Colonic mucosa (tissue), 4 donors: ENCODE measurements at regions not wholly inside any gene's neighbourhood (a gene's known extent, or its start where the extent isn't known, plus 50 kb on each side); places are given as distances from the start of the nearest gene placed in this dataset.

Experiments used
- DNase-seq: peaks from one replicate; pipeline ENCODE4 v3.0.0-alpha.2; 2020
- H3K27ac ChIP-seq: fragments of 200-600 bp; one replicate; pipeline ENCODE4 v1.8.0; 2021
- H3K27me3 ChIP-seq: fragments of 200-600 bp; one replicate; pipeline ENCODE4 v1.8.0; 2021
- H3K36me3 ChIP-seq: fragments of 200-600 bp; one replicate; pipeline ENCODE4 v1.8.0; 2021
- H3K4me1 ChIP-seq: fragments of 200-600 bp; one replicate; pipeline ENCODE4 v1.8.0; 2021; ENCODE audit warnings: mild to moderate bottlenecking
- H3K4me3 ChIP-seq: fragments of 200-600 bp; one replicate; pipeline ENCODE4 v1.8.0; 2021
- H3K9ac ChIP-seq, 2 donors: one replicate each; pipeline ENCODE4 v1.7.0; 2013; ENCODE audit warnings: control low read depth in 2 of 2, low read depth in 2 of 2, low read length in 2 of 2
- H3K9me3 ChIP-seq: fragments of 200-600 bp; one replicate; pipeline ENCODE4 v1.8.0; 2021
- intact Hi-C: fragments of 100-400 bp; cut with DNase I; formaldehyde crosslinking; loops from one replicate; pipeline ENCODE4 v1.14.1; 2022
- TF ChIP-seq, protein P1 (sequence below): fragments of 200-600 bp; IDR thresholded peaks from one replicate; pipeline ENCODE4 v1.8.0; 2022; ENCODE audit warnings: antibody characterized with exemption, mild to moderate bottlenecking
- donor health status: healthy.
- donor health status: DM: no; HTN: no; CAD: no.
- donor health status: DM: no; HTN: no; CAD: no.

DNA sequence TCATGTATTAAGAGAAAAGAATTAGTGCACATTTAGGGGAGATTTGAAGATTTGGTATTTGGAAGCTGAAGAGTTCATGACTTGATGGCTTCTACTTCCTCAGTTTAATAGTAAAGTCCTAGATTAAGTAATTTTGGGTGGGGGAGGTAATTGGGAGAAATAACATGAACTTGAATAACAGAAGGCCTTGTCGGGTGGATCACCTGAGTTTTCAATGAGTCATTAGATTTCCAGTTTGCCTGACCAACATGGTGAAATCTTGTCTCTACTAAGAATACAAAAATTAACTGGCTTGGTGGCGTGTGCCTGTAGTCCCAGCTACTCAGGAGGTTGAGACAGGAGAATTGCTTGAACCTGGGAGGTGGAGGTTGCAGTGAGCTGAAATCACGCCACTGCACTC is 181.0 kb downstream of the GJA1 start:
- no peaks in the 10 kb centered on the region for H3K4me1 ChIP-seq
- H3K9me3 ChIP-seq = no peaks in the 10 kb centered on the region
- TF ChIP-seq, protein P1, sequence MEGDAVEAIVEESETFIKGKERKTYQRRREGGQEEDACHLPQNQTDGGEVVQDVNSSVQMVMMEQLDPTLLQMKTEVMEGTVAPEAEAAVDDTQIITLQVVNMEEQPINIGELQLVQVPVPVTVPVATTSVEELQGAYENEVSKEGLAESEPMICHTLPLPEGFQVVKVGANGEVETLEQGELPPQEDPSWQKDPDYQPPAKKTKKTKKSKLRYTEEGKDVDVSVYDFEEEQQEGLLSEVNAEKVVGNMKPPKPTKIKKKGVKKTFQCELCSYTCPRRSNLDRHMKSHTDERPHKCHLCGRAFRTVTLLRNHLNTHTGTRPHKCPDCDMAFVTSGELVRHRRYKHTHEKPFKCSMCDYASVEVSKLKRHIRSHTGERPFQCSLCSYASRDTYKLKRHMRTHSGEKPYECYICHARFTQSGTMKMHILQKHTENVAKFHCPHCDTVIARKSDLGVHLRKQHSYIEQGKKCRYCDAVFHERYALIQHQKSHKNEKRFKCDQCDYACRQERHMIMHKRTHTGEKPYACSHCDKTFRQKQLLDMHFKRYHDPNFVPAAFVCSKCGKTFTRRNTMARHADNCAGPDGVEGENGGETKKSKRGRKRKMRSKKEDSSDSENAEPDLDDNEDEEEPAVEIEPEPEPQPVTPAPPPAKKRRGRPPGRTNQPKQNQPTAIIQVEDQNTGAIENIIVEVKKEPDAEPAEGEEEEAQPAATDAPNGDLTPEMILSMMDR = no peak
- H3K9ac ChIP-seq = no peak overlapping the region
- H3K4me3 ChIP-seq = no peak overlapping the region
- no peaks in the 10 kb centered on the region for H3K36me3 ChIP-seq
- H3K27me3 ChIP-seq = no peaks in the 10 kb centered on the region
- intact Hi-C loops = no loop called here
- DNase-seq = no peak
- no peak overlapping the region for H3K27ac ChIP-seq

DNA sequence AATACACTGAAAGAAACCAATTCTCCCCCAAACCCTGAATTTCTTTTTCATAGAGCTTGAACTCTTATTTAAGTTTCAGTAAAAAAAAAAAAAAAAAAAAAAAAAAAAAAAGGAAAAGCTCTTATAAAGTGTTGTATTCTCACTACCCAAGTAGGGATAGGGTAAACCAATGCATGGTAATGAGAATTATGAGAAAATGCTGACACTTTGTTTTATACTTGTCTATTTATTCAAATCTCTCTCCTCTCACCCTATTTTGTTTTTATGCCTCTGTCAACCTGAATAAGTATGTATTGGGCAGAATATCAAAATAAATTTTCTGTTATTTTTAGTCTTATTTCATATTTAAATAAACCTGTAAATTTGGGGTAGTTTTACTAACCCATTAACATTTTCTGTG is 181.9 kb downstream of the GJA1 start:
- Histone ChIP-seq H3K9ac (no peak overlapping the region), H3K4me3 (no peak overlapping the region), H3K4me1 (no peaks in the 10 kb centered on the region), H3K9me3 (no peaks in the 10 kb centered on the region), H3K27me3 (no peaks in the 10 kb centered on the region), H3K27ac (no peak overlapping the region), H3K36me3 (no peaks in the 10 kb centered on the region)
- DNase-seq = no peak
- intact Hi-C loops = no loop called here
- TF ChIP-seq, protein P1 = no peak

DNA sequence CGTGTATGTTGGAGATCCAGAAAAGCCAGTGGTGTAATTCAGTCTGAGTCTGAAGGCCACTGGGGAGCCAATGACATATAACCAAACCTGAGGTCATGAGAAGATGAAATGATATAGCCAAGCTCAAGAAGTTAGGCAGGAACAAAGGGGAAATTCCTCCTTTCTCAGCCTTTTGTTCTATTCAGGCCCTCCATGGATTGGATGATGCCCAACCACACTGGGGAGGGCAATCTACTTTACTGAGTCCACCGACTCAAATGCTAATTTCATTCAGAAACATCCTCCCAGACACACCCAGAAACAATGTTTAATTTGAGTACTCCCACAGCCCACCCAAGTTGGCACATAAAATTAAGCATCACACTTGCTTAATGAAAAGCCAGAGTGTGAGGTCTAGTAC is 183.6 kb downstream of the GJA1 start:
- Histone ChIP-seq H3K9me3 (no peaks in the 10 kb centered on the region), H3K4me1 (no peaks in the 10 kb centered on the region), H3K27me3 (no peaks in the 10 kb centered on the region), H3K36me3 (no peaks in the 10 kb centered on the region), H3K9ac (no peak overlapping the region), H3K27ac (no peak overlapping the region), H3K4me3 (no peak overlapping the region)
- intact Hi-C loops = no loop called here
- TF ChIP-seq, protein P1 = no peak
- no peak for DNase-seq

DNA sequence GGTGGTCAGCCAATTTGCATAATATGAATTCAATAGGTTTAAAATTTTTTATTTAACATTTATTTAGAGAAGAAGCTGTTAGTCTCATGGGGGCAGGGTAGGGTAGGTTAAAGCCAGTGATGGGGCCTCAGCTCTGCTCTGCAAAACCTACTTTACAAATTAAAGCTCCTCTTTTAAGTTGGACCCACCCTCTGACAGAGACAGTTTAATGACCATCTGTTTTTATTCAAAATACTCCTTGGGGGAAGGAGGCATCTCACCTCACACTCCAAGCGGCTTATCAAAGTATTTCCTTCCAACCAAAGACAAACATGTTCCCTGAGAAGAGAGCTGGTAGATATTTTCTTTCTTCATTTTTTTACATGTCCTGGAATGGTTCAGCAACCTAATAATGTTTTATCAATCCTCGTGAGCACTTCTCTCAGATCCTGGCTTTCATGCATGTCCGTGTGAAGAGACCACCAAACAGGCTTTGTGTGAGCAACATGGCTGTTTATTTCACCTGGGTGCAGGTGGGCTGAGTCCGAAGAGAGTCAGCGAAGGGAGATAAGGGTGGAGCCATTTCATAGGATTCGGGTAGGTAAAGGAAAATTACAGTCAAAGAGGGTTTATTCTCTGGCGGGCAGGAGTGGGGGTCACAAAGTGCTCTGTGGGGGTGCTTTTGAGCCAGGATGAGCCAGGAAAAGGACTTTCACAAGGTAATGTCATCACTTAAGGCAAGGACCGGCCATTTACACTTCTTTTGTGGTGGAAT is 184.7 kb downstream of the GJA1 start:
- Histone ChIP-seq H3K4me1 (no peaks in the 10 kb centered on the region), H3K27ac (no peak overlapping the region), H3K4me3 (no peak overlapping the region), H3K36me3 (no peaks in the 10 kb centered on the region), H3K27me3 (no peaks in the 10 kb centered on the region), H3K9ac (no peak overlapping the region), H3K9me3 (no peaks in the 10 kb centered on the region)
- intact Hi-C loops = no loop called here
- DNase-seq = no peak
- TF ChIP-seq, protein P1 = no peak

DNA sequence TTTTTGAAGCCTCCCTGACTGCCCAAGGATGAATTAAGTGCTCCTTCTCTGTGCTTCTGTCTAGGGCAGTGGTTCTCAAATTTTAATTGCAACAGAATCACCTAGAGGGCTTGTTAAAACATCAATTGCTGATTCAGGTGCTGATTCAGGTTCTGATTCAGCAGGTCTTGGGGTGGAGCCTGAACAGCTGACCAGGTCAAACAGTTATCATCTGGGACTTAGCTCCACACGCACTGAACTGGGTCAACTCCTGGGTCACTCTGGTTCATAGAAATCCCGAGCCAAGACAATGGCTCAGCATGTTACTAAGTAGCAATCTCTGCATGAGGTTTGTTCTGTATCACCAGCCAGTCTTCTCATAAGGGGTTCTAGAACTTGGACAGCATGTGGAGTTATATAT is 192.3 kb downstream of the GJA1 start:
- H3K9me3 ChIP-seq = no peaks in the 10 kb centered on the region
- DNase-seq = no peak
- H3K9ac ChIP-seq = no peak overlapping the region
- H3K27me3 ChIP-seq = no peaks in the 10 kb centered on the region
- H3K4me1 ChIP-seq = no peaks in the 10 kb centered on the region
- H3K27ac ChIP-seq = no peak overlapping the region
- no peaks in the 10 kb centered on the region for H3K36me3 ChIP-seq
- TF ChIP-seq, protein P1 = no peak
- no peak overlapping the region for H3K4me3 ChIP-seq
- intact Hi-C loops = no loop called here
